A549 (cell line): ENCODE measurements at regions not wholly inside any gene's neighbourhood (a gene's known extent, or its start where the extent isn't known, plus 50 kb on each side); places are given as distances from the start of the nearest gene placed in this dataset.

Source experiments
- ATAC-seq, 2 experiments: fragments of 200-7000 bp in 1 of 2; fragments of >200 bp in 1 of 2; cut with Nextera tagmentation in 1 of 2; cut with Tn5 transposase in 1 of 2; 3 replicates each; pipeline versions ENCODE4 v1.8.0 to v1.9.1; 2018 to 2020; ENCODE audit warnings: mild to moderate bottlenecking in 1 of 2, moderate library complexity in 1 of 2
- CTCF ChIA-PET: fragments of 300-600 bp; sonication (Branson Sonifier 250); formaldehyde crosslinking; extraction: SDS; loops from one replicate; lab custom pipeline; 2021; ENCODE audit warnings: antibody characterized with exemption, inconsistent platforms; lab: Yijun Ruan, JAX
- POLR2A ChIA-PET: fragments of 350-600 bp; formaldehyde crosslinking; extraction: SDS; loops from one replicate; lab custom pipeline; 2021; ENCODE audit warnings: antibody characterized with exemption, inconsistent platforms; lab: Yijun Ruan, JAX
- DNase-seq, 2 experiments: peaks; one replicate each; pipeline versions ENCODE4 v3.0.0 to v3.0.0-alpha.2; 2011 to 2016; ENCODE audit warnings: low read depth in 1 of 2, low spot score in 1 of 2
- FAIRE-seq: peaks from 2 replicates; lab custom pipeline; 2011; peaks lifted over from hg19 to GRCh38; lab: Jason Lieb, UNC
- H3K27ac ChIP-seq, 2 experiments: fragments of >200 bp; sonication (Bioruptor Twin); formaldehyde crosslinking; 3 replicates each; pipeline ENCODE4 v1.5.1; 2016 to 2017
- H3K4me1 ChIP-seq: fragments of >200 bp; sonication (Bioruptor Twin); formaldehyde crosslinking; 3 replicates; pipeline ENCODE4 v1.6.1; 2016
- H3K4me2 ChIP-seq: fragments of >200 bp; sonication (Bioruptor Twin); formaldehyde crosslinking; 3 replicates; pipeline ENCODE4 v1.6.1; 2016
- H3K4me3 ChIP-seq: fragments of >200 bp; sonication (Bioruptor Twin); formaldehyde crosslinking; 3 replicates; pipeline ENCODE4 v1.5.1; 2016
- H3K9me3 ChIP-seq: fragments of >200 bp; sonication (Bioruptor Twin); formaldehyde crosslinking; 3 replicates; pipeline ENCODE4 v1.6.1; 2016
- ATOH8 ChIP-seq: fragments of 250-450 bp; sonication (Bioruptor Pico); IDR thresholded peaks from 2 replicates; pipeline ENCODE4 v1.5.0; 2020; ENCODE audit warnings: low read depth, mild to moderate bottlenecking, moderate library complexity
- CBX2 ChIP-seq: fragments of 200-600 bp; sonication (generic); IDR thresholded peaks from 2 replicates; pipeline ENCODE4 v1.6.1; 2016; ENCODE audit warnings: low read depth, mild to moderate bottlenecking, borderline replicate concordance
- CEBPB ChIP-seq, 2 experiments: fragments of >200 bp in 1 of 2; sonication (Bioruptor Twin) in 1 of 2; formaldehyde crosslinking in 1 of 2; IDR thresholded peaks; 2 replicates each; pipeline ENCODE4 v1.6.1; 2012 to 2016
- CHD2 ChIP-seq: fragments of 150-350 bp; IDR thresholded peaks from 2 replicates; pipeline ENCODE4 v1.6.1; 2014; ENCODE audit warnings: low read length; ENCODE audit not compliant: partially characterized antibody
- EHF ChIP-seq: fragments of 250-450 bp; sonication (Bioruptor Pico); IDR thresholded peaks from 2 replicates; pipeline ENCODE4 v1.5.0; 2020; ENCODE audit warnings: mild to moderate bottlenecking
- EHMT2 ChIP-seq: fragments of 200-600 bp; sonication (generic); IDR thresholded peaks from 2 replicates; pipeline ENCODE4 v1.6.1; 2016; ENCODE audit warnings: antibody characterized with exemption, low read depth, mild to moderate bottlenecking, moderate library complexity
- ELK1 ChIP-seq: fragments of 150-350 bp; IDR thresholded peaks from 2 replicates; pipeline ENCODE4 v1.6.1; 2014; ENCODE audit warnings: low read depth, mild to moderate bottlenecking, low read length
- ESRRA ChIP-seq: fragments of 150-350 bp; IDR thresholded peaks from 2 replicates; pipeline ENCODE4 v1.6.1; 2014; ENCODE audit warnings: mild to moderate bottlenecking, low read length, borderline replicate concordance
- FOSL2 ChIP-seq, 2 experiments: fragments of 450-650 bp in 1 of 2; fragments of >200 bp in 1 of 2; sonication (Bioruptor Twin) in 1 of 2; formaldehyde crosslinking; IDR thresholded peaks; 2 replicates each; pipeline versions ENCODE4 v1.5.0 to v1.6.1; 2016 to 2020; ENCODE audit warnings: mild to moderate bottlenecking in 1 of 2, moderate library complexity in 1 of 2
- GATA3 ChIP-seq: IDR thresholded peaks from 2 replicates; pipeline ENCODE4 v1.6.1; 2012; ENCODE audit warnings: borderline replicate concordance
- HDAC2 ChIP-seq: fragments of 200-600 bp; sonication (generic); IDR thresholded peaks from 2 replicates; pipeline ENCODE4 v1.6.1; 2016
- JUNB ChIP-seq: fragments of >200 bp; sonication (Bioruptor Twin); formaldehyde crosslinking; IDR thresholded peaks from 2 replicates; pipeline ENCODE4 v1.6.1; 2016
- KDM1A ChIP-seq: fragments of 200-600 bp; sonication (generic); IDR thresholded peaks from 2 replicates; pipeline ENCODE4 v1.6.1; 2016; ENCODE audit warnings: low read depth, mild to moderate bottlenecking
- KDM5A ChIP-seq: fragments of 200-600 bp; sonication (generic); IDR thresholded peaks from 2 replicates; pipeline ENCODE4 v1.6.1; 2016; ENCODE audit warnings: antibody characterized with exemption, mild to moderate bottlenecking
- MAFK ChIP-seq: fragments of 450-650 bp; IDR thresholded peaks from 2 replicates; pipeline ENCODE4 v1.6.1; 2014; ENCODE audit not compliant: partially characterized antibody
- MYC ChIP-seq: IDR thresholded peaks from 2 replicates; pipeline ENCODE4 v1.6.1; 2012; ENCODE audit warnings: mild to moderate bottlenecking, inconsistent platforms, low read length, improper control_type of control experiment, borderline replicate concordance
- NR3C1 ChIP-seq: fragments of >200 bp; sonication (Bioruptor Twin); formaldehyde crosslinking; IDR thresholded peaks from 3 replicates; pipeline ENCODE4 v1.6.1; 2017
- PBX3 ChIP-seq: IDR thresholded peaks from 2 replicates; pipeline ENCODE4 v1.6.1; 2012
- POLR2AphosphoS2 ChIP-seq: conservative IDR thresholded peaks from 2 replicates; pipeline ENCODE4 v1.6.1; 2012; ENCODE audit warnings: low read length, improper control_type of control experiment, inconsistent platforms
- RAD21 ChIP-seq, 2 experiments: fragments of >200 bp in 1 of 2; sonication (Bioruptor Twin) in 1 of 2; formaldehyde crosslinking in 1 of 2; IDR thresholded peaks in 1 of 2; conservative IDR thresholded peaks in 1 of 2; 2 replicates in 1 of 2; 3 replicates in 1 of 2; pipeline ENCODE4 v1.6.1; 2012 to 2018; ENCODE audit warnings: inconsistent platforms in 1 of 2
- RARB ChIP-seq: fragments of 250-450 bp; sonication (Bioruptor Pico); IDR thresholded peaks from 2 replicates; pipeline ENCODE4 v1.8.0; 2021; ENCODE audit warnings: mild to moderate bottlenecking, moderate library complexity
- RCOR1 ChIP-seq: fragments of 150-350 bp; IDR thresholded peaks from 2 replicates; pipeline ENCODE4 v1.6.1; 2014; ENCODE audit warnings: antibody characterized with exemption, low read length, low read depth
- RNF2 ChIP-seq: fragments of 200-600 bp; sonication (generic); IDR thresholded peaks from 2 replicates; pipeline ENCODE4 v1.6.1; 2016; ENCODE audit warnings: low read depth, mild to moderate bottlenecking, antibody characterized with exemption, moderate library complexity, borderline replicate concordance
- SMC3 ChIP-seq: fragments of >200 bp; sonication (Bioruptor Twin); formaldehyde crosslinking; IDR thresholded peaks from 3 replicates; pipeline ENCODE4 v1.6.1; 2018; ENCODE audit warnings: inconsistent platforms
- SREBF2 ChIP-seq: fragments of 450-650 bp; IDR thresholded peaks from 2 replicates; pipeline ENCODE4 v1.6.1; 2014; ENCODE audit warnings: mild to moderate bottlenecking, moderate library complexity
- TFCP2L1 ChIP-seq: fragments of 250-450 bp; sonication (Bioruptor Pico); IDR thresholded peaks from 2 replicates; pipeline ENCODE4 v1.5.0; 2021; ENCODE audit warnings: mild to moderate bottlenecking
- TP53 ChIP-seq: fragments of 250-450 bp; sonication (Bioruptor Pico); IDR thresholded peaks from 2 replicates; pipeline ENCODE4 v1.5.0; 2021; ENCODE audit warnings: mild to moderate bottlenecking, moderate library complexity
- ZNF302 ChIP-seq: fragments of 250-450 bp; sonication (Bioruptor Pico); IDR thresholded peaks from 2 replicates; pipeline ENCODE4 v1.9.0; 2021; ENCODE audit warnings: inconsistent platforms, mild to moderate bottlenecking, moderate library complexity
- ZSCAN20 ChIP-seq: fragments of 250-450 bp; sonication (Bioruptor Pico); IDR thresholded peaks from 2 replicates; pipeline ENCODE4 v1.8.0; 2022; ENCODE audit warnings: mild to moderate bottlenecking, moderate library complexity
- WGBS: methylation state at CpG from one replicate; pipeline ENCODE4 v1.1.6; 2017; ENCODE audit errors: missing lambda C conversion rate; 5-methylcytosine and 5-hydroxymethylcytosine counted together
- TF ChIP-seq, protein P1 (sequence below): fragments of >200 bp; sonication (Bioruptor Twin); formaldehyde crosslinking; IDR thresholded peaks from 3 replicates; pipeline ENCODE4 v1.6.1; 2016

DNA sequence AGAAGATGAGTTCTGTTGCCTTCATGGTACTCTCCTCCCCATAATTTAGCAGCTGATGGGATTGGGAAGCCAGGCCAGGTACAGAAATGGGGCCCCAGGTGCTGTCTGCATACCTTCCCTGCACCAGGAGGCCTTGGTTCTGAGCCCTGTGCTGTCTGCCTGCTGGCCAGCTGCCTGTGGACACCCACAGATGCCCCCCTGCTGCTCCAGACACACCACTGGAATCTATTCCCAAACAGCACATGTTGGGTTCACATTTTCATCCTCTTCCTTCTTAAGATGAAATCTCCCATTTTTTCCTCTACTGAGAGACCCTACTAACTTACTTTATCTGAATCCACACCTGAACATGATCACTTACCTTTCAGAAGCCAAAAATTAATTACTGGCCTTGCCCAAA, 152.0 kb upstream of the CCDC68 start (continued):
- TF ChIP-seq RNF2 (no peak), SREBF2 (no peak), ESRRA (no peak), HDAC2 (no peak)
- TF ChIP-seq, all 56 proteins: peak for 0

GRCh38 chr18:55110436-55110835, 151.2 kb upstream of the CCDC68 start:
- no peak overlapping the region for H3K27ac ChIP-seq
- no peaks in the 10 kb centered on the region for H3K9me3 ChIP-seq
- WGBS = 59% methylated on average over 9 of the region's 9 CpGs
- DNase-seq (no peak), ATAC-seq (no peak), FAIRE-seq (no peak)
- ChIA-PET CTCF (no interaction called here), POLR2A (no interaction called here)
- H3K4me1 ChIP-seq = no peaks in the 10 kb centered on the region
- no peak overlapping the region for H3K4me3 ChIP-seq
- no peak for TF ChIP-seq KDM1A
- no peak for TF ChIP-seq ZSCAN20
- no peak for TF ChIP-seq ELK1
- TF ChIP-seq CEBPB (IDR thresholded peaks at IDR 0.05) = no peak
- TF ChIP-seq MYC = no peak
- no peak for TF ChIP-seq CBX2
- TF ChIP-seq TFCP2L1 (CRISPR knock-in tag) = no peak
- no peak for TF ChIP-seq RCOR1
- TF ChIP-seq CHD2 = no peak
- no peak for TF ChIP-seq NR3C1
- no peak for TF ChIP-seq PBX3
- TF ChIP-seq POLR2AphosphoS2 = no peak
- TF ChIP-seq MAFK = no peak
- no peak overlapping the region for H3K4me2 ChIP-seq

- Histone ChIP-seq H3K4me2 (no peak overlapping the region), H3K27ac (no peak overlapping the region), H3K9me3 (no peaks in the 10 kb centered on the region), H3K4me1 (no peaks in the 10 kb centered on the region), H3K4me3 (no peak overlapping the region)
- no peak for ATAC-seq
- CTCF ChIA-PET = no interaction called here
- no peak for DNase-seq
- TF ChIP-seq EHMT2 (no peak), ATOH8 (no peak), TP53 (CRISPR knock-in tag) (no peak), EHF (no peak), JUNB (no peak), RAD21 (conservative IDR thresholded peaks at IDR 0.05 in 1 of 2, IDR thresholded peaks at IDR 0.05 in 1 of 2) (no peak), RNF2 (no peak), GATA3 (no peak), RARB (CRISPR knock-in tag) (no peak), SMC3 (no peak), ZNF302 (no peak), KDM5A (no peak), FOSL2 (IDR thresholded peaks at IDR 0.05) (no peak), FOSL2 (CRISPR knock-in tag; IDR thresholded peaks at IDR 0.05) (no peak)
- TF ChIP-seq, protein P1, sequence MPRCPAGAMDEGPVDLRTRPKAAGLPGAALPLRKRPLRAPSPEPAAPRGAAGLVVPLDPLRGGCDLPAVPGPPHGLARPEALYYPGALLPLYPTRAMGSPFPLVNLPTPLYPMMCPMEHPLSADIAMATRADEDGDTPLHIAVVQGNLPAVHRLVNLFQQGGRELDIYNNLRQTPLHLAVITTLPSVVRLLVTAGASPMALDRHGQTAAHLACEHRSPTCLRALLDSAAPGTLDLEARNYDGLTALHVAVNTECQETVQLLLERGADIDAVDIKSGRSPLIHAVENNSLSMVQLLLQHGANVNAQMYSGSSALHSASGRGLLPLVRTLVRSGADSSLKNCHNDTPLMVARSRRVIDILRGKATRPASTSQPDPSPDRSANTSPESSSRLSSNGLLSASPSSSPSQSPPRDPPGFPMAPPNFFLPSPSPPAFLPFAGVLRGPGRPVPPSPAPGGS = no peak
- POLR2A ChIA-PET = no interaction called here
- WGBS = 39% methylated on average over 2 of the region's 2 CpGs
- no peak for FAIRE-seq
These were observed 150.7 kb upstream of the CCDC68 start for GRCh38 chr18:55109818-55110414.
